Smooth muscle cell (in vitro differentiated cells): ENCODE measurements at regions not wholly inside any gene's neighbourhood (a gene's known extent, or its start where the extent isn't known, plus 50 kb on each side); places are given as distances from the start of the nearest gene placed in this dataset.

Experiments
- DNase-seq: peaks from one replicate; lab custom pipeline; 2025; ENCODE audit not compliant: unreplicated experiment; lab: John Stamatoyannopoulos, UW
- H2AFZ ChIP-seq: fragments of 200-600 bp; sonication (generic); 2 replicates; pipeline ENCODE4 v1.6.0; 2016; ENCODE audit warnings: antibody characterized with exemption, low read depth, mild to moderate bottlenecking
- H3F3A ChIP-seq: fragments of 200-600 bp; sonication (generic); 2 replicates; pipeline ENCODE4 v1.6.0; 2017; ENCODE audit warnings: antibody characterized with exemption, low read depth
- H3K27ac ChIP-seq: fragments of 200-600 bp; sonication (generic); 2 replicates; pipeline ENCODE4 v1.5.1; 2016; ENCODE audit warnings: low read depth, mild to moderate bottlenecking
- H3K27me3 ChIP-seq: fragments of 200-600 bp; sonication (generic); 2 replicates; pipeline ENCODE4 v1.6.1; 2016; ENCODE audit warnings: low read depth, mild to moderate bottlenecking
- H3K36me3 ChIP-seq: fragments of 200-600 bp; sonication (generic); 2 replicates; pipeline ENCODE4 v1.5.1; 2016; ENCODE audit warnings: low read depth
- H3K4me1 ChIP-seq: fragments of 200-600 bp; sonication (generic); 2 replicates; pipeline ENCODE4 v1.5.1; 2016; ENCODE audit warnings: low read depth
- H3K4me2 ChIP-seq: fragments of 200-600 bp; sonication (generic); 2 replicates; pipeline ENCODE4 v1.6.0; 2016; ENCODE audit warnings: mild to moderate bottlenecking
- H3K4me3 ChIP-seq: fragments of 200-600 bp; sonication (generic); 2 replicates; pipeline ENCODE4 v1.5.1; 2016; ENCODE audit warnings: mild to moderate bottlenecking
- H3K79me2 ChIP-seq: fragments of 200-600 bp; sonication (generic); 2 replicates; pipeline ENCODE4 v1.6.0; 2016; ENCODE audit warnings: low read depth, mild to moderate bottlenecking
- H3K9ac ChIP-seq: fragments of 200-600 bp; sonication (generic); 2 replicates; pipeline ENCODE4 v1.6.0; 2016; ENCODE audit warnings: low read depth
- H3K9me3 ChIP-seq: fragments of 200-600 bp; sonication (generic); replicated peaks from 2 replicates; pipeline ENCODE4 v1.5.1; 2016; ENCODE audit warnings: low read depth
- H4K20me1 ChIP-seq: fragments of 200-600 bp; sonication (generic); 2 replicates; pipeline ENCODE4 v1.6.0; 2016; ENCODE audit warnings: low read depth
- CTCF ChIP-seq: fragments of 200-600 bp; sonication (generic); IDR thresholded peaks from 2 replicates; pipeline ENCODE4 v1.5.1; 2017; ENCODE audit warnings: borderline replicate concordance, mild to moderate bottlenecking, antibody characterized with exemption; ENCODE audit not compliant: insufficient read depth, poor library complexity, severe bottlenecking
- WGBS: methylation state at CpG from one replicate; pipeline ENCODE4 v1.1.7; 2016; ENCODE audit warnings: low lambda C conversion rate; 5-methylcytosine and 5-hydroxymethylcytosine counted together

GRCh38 chr7:54963155-54963554, 55.7 kb upstream of the EGFR start:
- H4K20me1 ChIP-seq: no peaks in the 10 kb centered on the region
- WGBS: 100% methylated on average over 1 of the region's 1 CpG
- no peaks in the 10 kb centered on the region for H3K79me2 ChIP-seq
- H3K9me3 ChIP-seq: no peaks in the 10 kb centered on the region
- H3K4me3 ChIP-seq: no peak overlapping the region
- no peaks in the 10 kb centered on the region for H3K4me1 ChIP-seq
- no peaks in the 10 kb centered on the region for H3K27me3 ChIP-seq
- H2AFZ ChIP-seq: no peak overlapping the region
- no peak for DNase-seq
- TF ChIP-seq CTCF: no peak
- no peaks in the 10 kb centered on the region for H3F3A ChIP-seq
- H3K9ac ChIP-seq: no peak overlapping the region
- no peak overlapping the region for H3K27ac ChIP-seq
- H3K36me3 ChIP-seq: no peaks in the 10 kb centered on the region
- no peak overlapping the region for H3K4me2 ChIP-seq

GRCh38 chr7:54964136-54964535, 54.7 kb upstream of the EGFR start:
- no peaks in the 10 kb centered on the region for H3K9me3 ChIP-seq
- H3F3A ChIP-seq: no peaks in the 10 kb centered on the region
- no peak for DNase-seq
- H2AFZ ChIP-seq: no peak overlapping the region
- H3K27ac ChIP-seq: no peak overlapping the region
- H3K9ac ChIP-seq: no peak overlapping the region
- H3K79me2 ChIP-seq: no peaks in the 10 kb centered on the region
- no peak overlapping the region for H3K4me2 ChIP-seq
- H3K4me1 ChIP-seq: no peaks in the 10 kb centered on the region
- H3K36me3 ChIP-seq: no peaks in the 10 kb centered on the region
- no peak overlapping the region for H3K4me3 ChIP-seq
- no peaks in the 10 kb centered on the region for H4K20me1 ChIP-seq
- no peak for TF ChIP-seq CTCF
- 86% methylated on average over 1 of the region's 1 CpG for WGBS
- H3K27me3 ChIP-seq: no peaks in the 10 kb centered on the region

- Histone ChIP-seq H3K4me3 (no peak overlapping the region), H4K20me1 (no peaks in the 10 kb centered on the region), H2AFZ (no peak overlapping the region), H3K36me3 (no peaks in the 10 kb centered on the region), H3F3A (no peaks in the 10 kb centered on the region), H3K27ac (no peak overlapping the region), H3K79me2 (no peaks in the 10 kb centered on the region), H3K4me2 (no peak overlapping the region), H3K4me1 (no peaks in the 10 kb centered on the region), H3K9me3 (no peaks in the 10 kb centered on the region), H3K9ac (no peak overlapping the region), H3K27me3 (no peaks in the 10 kb centered on the region)
- no peak for DNase-seq
- TF ChIP-seq CTCF: no peak
- WGBS: 69% methylated on average over 8 of the region's 8 CpGs
These were observed 51.4 kb upstream of the EGFR start for GRCh38 chr7:54967377-54967776.

GRCh38 chr7:54968018-54968417, 50.8 kb upstream of the EGFR start:
- Histone ChIP-seq H2AFZ (no peak overlapping the region), H3K4me2 (no peak overlapping the region), H3K4me3 (no peak overlapping the region), H3K36me3 (no peaks in the 10 kb centered on the region), H3K9ac (no peak overlapping the region), H3K27ac (no peak overlapping the region), H3K79me2 (no peaks in the 10 kb centered on the region), H3F3A (no peaks in the 10 kb centered on the region), H3K9me3 (peaks cover 4% of the 10 kb centered on the region), H3K4me1 (no peaks in the 10 kb centered on the region), H3K27me3 (no peaks in the 10 kb centered on the region), H4K20me1 (no peaks in the 10 kb centered on the region)
- DNase-seq: no peak
- 81% methylated on average over 6 of the region's 6 CpGs for WGBS
- TF ChIP-seq CTCF: no peak
